ENCODE measurements at regions not wholly inside any gene's neighbourhood (a gene's known extent, or its start where the extent isn't known, plus 50 kb on each side); places are given as distances from the start of the nearest gene placed in this dataset.

DNA sequence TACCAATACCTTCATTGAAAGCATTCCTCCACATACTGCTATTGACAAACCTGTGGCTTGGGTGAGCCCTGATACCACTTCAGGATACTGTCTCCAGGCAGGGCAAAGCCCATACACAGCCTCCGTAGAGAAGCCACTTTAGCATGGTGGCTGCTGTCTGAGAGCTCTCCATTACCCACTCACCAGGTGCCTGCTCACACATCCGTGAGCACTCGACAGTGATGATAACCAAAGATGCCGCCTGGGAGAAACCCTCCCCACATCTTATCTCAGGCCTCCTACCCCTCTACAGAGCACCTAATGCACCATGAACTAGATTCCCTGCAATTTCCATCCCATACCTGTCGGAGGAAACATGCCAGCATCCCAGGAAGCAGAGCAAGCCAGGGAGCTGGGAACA is 57.6 kb upstream of the KLHL29 start:
- TF ChIP-seq ELF4 (IDR thresholded peaks at IDR 0.05) = no peak
- no peak for TF ChIP-seq HDGF (IDR thresholded peaks at IDR 0.05; ENCODE audit: borderline replicate concordance)
- TF ChIP-seq FOXA1 (IDR thresholded peaks at IDR 0.05) = no peak
- no peak for TF ChIP-seq TARDBP (IDR thresholded peaks at IDR 0.05)
- TF ChIP-seq ARNT (IDR thresholded peaks at IDR 0.05) = no peak
- no peak for TF ChIP-seq FOXM1 (IDR thresholded peaks at IDR 0.05; ENCODE audit: borderline replicate concordance)
- TF ChIP-seq SP1 (IDR thresholded peaks at IDR 0.05) = no peak
- TF ChIP-seq FOXK2 (IDR thresholded peaks at IDR 0.05) = no peak
